Activated CD8-positive, alpha-beta memory T cell treated with anti-CD3 and anti-CD28 coated beads, Interleukin-2, amount 50 U/mL, for 48 hours (primary cell): ENCODE measurements at regions not wholly inside any gene's neighbourhood (a gene's known extent, or its start where the extent isn't known, plus 50 kb on each side); places are given as distances from the start of the nearest gene placed in this dataset.

Experiments used
- DNase-seq: peaks from one replicate; pipeline ENCODE4 v3.0.0-alpha.2; 2020

DNA sequence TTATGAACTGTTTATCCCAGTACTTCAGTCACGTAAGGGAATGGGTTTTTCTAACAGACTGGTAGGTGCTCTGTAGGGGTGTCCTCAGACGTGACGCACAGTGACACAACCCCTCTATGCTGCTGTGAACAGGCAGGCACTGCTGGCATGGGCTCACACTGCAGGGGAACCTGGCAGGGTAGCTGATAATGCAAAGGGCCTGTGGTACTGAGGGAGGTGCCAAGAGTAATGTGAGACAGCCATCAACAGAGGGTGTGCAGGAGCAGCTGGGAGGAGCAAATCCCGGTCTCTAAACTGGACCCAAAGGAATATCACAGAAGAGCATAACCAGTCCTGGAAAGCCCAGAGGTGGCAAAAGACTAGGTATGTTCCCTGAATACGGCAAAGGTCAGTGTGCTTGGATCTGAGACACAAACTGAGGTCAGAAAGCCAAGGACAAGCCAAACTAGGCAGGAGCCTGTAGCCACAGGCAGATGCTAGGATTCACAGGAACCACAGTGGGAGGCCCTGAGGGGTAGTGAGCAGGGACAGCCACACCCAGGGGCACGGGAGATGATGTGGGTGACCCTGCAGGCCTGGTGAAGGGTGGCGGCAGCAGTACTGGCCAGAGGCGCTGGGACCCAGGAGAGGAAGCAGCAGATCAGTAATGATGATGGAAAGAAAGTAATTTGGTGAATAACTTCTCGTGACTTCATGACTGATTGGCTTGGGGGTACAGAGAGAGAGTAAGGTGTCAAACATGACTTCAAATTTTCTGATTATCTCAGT, 248.1 kb upstream of the CHRNA7 start:
- DNase-seq = no peak

DNA sequence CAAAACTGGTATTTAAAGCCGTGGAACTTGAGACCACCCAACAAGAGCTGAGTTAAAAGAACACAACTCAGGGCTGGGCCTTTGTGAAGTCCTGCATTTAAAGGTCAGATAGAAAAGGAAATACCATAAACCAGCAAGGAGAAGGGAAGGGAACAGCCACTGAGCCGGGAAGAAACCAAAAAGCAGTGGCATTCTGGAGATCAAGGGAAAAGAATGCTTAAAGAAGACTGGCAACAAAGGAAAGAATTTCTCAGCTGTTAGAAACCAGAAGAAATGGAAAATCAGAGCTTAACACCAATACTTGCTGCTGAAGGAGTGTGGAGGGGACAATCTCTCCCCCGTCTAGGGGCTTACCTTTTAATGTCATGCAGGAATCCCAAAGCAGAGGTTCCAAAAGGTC, 247.4 kb upstream of the CHRNA7 start:
- DNase-seq = no peak

DNA sequence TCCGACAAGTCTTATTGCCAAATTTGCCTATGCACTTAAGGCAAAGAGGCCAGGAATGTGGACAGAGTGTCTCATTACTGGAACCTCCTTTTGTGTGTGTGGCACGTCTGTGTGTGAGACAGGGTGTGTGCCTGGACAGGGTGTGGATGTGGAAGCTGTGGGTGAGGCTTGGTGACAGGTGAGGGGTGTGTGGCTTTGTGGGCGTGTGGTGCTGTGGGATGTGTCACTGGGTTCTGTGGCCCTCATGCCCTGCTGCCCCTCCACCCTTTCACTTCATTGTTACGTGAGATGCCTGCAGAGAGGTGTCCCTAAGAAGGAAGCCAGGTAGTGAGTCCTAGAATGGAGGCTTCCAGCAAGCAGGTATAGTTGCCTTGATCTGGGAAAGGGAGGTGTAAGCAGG, 244.0 kb upstream of the CHRNA7 start:
- no peak for DNase-seq

DNA sequence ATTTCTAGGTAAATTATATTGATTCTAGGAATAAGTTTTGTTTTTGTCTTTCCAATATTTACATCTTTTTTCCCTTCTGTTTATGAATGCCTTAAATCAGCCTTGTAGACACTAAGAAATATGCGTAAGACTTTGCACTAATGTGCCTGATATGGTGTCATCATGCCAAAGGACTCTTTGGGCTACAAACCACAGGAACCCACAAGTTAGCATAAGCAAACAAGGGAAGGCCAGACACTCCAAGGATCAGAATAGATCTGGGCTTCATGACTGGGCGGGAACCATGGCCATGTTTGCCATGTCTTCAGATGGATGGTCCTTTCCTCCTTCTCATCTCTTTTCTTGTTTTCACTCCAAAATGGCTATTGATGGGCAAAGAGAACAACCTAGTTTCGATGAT, 242.2 kb upstream of the CHRNA7 start:
- no peak for DNase-seq

DNA sequence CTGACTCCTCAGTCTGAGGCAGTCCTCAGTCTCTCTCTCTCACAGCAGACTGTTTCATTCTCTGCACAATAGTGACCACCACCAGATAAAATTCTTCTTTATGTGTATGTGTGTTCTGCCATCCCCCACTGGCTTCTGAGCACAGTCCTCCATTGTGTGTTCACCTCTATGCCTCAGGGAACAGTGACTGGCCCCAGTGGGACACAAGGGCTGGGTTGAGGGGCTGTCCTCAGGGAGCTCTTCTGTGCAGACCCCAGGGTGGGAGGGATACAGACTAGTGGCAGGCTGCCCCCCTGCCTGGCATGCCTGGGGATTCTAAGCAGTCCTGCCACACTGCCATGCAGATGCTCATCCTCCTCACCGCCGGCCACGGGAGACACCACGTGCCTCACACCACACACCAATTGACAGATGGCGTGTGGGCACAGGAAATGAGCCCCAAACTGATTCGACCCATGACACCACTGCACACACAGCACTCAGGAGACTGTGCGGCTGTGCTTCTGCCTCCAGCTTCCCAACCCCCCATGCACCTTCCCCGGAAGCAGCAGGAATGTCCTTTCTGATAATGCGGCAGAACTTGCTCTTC, 237.6 kb upstream of the CHRNA7 start:
- DNase-seq = peak; percentile 28

DNA sequence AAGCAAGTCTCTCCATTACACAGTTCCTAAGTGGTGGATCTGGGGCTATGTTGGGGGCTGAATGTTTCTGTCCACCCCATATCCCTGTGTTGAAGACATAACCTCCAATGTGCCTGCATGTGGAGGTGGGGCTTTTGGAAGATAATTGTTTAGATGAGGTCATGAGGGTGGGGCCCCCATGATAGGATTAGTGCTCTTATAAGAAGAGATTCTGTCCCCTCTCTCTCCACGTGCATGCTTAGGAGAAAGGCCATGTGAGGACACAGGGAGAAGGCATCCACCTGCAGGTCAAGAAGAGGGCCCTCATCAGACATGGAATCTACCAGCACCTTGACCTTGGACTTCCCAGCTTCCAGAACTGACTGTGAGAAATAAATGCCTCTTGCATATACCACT, 231.0 kb upstream of the CHRNA7 start:
- no peak for DNase-seq

DNA sequence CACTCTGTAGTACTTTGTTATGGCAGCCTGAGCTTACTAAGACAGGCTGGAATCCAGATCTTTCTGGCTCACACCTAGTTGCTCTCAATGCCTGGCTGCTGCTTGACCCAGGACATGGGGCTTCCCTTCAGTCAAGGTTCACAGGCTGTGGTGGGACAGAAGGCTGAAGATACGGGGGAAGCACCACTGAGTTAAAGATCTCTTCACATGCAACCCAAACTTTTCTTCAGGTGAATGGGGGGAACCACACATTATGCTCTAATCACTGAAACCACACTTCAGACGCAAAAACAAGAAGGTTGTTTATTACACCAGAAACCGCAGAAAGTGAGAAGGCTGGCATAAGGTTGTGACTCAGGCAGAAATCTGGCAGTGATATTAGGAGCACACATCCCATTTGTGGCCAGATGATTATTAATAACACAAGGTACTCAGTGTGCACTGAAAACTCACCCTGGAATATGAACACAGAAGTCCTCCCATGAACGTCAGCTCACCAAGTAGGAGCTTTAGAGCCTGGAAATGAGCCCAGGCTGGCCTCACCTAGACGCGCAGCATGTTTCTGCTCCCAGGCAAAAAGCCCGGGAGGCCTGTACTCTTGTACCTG, 230.5 kb upstream of the CHRNA7 start:
- peak; percentile 8 for DNase-seq

DNA sequence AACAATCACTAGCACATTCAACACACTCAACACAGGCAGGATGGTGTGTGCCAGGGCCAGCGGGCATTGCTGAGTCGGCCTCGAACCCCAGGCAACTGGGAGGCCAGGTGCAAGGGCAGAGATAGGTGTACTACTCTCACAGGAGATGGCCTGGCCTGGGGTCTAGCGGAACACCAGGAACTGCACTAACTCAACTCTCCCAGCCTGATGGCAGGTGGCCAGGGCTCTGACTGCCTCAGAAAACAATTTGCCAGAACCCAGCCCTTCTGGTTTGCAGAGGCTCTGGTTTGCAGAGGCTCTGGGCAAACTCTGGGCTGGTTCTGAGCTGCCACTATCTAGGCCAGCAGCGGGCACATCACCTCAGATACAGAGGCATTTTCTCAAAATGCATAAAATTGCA, 229.2 kb upstream of the CHRNA7 start:
- DNase-seq = peak; percentile 33

DNA sequence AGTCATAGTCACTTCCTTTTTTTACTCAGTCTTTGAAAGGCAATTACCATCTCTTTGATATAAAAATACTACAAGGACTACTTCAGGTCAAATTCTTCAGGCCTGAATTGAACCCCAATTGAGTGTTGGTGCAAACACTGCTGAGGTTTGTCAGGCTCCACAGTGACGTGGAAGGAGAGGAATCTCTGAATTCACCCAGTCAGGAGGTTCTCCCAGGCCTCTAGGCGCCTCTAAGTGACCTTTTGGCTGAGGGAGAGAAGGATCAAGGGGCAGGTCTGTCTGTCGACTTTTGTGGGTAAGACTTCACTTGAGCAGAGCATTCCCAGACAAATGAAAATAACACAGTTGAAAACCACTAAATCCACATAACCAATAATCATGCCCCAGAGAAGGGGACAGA, 227.6 kb upstream of the CHRNA7 start:
- DNase-seq = peak; percentile 7

DNA sequence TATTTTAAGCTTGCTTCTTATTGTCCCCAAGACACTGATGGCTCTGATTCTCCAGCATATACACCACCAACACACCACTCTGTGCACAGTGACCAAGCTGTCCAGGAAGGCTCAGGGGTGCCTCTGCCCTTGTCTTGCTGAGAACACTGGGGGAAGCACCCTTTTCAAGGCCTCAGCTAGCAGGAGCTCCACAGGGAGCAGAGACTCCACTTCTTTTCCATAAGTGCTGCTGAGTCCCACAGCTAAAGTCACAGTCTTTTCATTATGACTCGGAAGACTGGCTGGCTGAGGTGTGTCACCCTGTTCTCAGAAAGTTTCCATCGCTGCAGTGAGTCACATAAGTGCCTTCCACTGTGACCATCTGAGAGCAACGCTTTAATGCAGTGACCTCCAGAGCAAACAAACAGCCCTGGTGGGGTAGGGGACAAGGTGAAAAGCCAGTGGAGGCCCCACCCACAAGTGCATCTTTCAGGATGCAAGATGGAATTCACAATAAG, 226.9 kb upstream of the CHRNA7 start:
- no peak for DNase-seq

DNA sequence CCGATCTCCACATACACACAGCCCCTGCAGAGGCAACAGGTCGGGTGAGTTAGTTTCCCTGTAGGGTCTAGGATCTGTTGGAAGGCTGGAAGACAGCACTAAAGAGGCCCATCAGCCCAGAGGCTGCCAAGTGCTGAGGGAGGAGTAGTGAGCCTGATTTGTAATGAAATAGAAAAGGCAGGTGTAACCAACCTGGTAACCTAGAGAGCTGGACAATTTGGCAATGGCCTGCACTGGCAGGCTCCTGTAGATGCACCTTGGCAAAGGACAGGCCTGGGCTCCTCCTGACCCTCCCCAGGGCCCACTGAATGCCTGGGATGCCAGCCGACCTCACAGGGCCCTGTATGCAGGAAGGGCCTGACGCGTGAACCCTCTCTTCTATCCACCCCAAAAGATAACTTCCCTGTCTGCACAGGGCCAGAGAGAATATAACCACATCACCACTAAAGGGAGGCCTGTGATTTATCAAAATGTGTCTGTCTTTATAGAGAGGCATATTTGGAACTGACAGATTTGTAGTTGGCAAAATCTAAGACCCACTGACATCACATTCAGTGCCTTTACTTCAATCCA, 225.1 kb upstream of the CHRNA7 start:
- DNase-seq = no peak

DNA sequence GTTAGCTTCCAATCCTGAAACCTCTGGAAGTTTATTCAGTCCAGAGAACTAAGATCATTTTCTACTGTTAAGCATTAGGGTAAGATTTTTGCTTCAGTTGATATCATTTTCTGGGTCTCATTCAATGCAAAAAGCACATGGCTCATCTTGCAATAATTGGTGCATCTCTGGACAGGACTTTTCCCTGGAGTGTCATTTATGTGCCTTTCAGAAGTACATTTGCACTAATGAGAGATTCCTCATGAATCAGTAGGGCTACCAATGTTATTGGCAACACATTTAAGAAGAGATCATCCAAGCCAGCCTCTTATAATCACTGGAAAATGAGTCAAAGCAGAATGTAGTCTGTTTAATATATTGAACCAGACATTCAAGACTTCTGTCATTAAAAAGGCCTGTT, 224.2 kb upstream of the CHRNA7 start:
- DNase-seq = no peak

DNA sequence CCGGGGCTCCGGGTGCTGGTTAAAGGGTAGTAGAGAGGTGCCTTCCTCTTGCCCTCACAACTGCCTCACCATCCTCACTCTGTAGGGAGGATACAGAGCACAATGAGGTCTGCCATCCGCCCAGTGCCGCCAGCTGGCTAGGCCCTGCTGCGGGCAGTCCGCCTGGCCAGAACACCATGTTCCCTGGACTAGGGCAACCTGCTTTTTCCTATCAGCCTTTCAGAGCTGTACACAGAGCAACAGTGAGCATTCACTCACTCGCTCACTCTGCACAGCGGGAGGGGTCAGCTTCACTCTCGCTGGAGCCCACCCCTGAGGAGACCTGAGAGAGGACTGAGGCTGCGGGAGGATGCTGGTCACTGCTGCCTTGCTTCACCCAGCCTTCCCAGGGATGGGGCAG, 218.7 kb upstream of the CHRNA7 start:
- no peak for DNase-seq

DNA sequence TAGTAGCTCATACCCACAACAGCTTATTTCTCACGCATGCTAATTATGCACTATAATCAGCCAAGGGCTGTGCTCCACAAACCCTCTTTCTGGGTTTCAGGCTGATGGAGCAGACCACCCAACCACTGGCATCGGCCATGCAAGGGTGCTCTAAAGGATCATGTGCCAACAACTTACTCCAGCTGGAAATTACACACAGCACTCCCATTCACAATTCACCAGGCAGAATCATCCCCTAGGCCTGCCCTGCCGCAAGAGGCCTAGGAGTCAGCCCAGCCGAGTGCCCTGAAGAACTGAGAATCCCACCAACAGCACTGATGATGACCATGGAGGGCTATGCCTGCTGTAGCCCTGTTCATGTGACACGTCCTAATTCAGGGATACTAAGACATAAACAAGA, 216.2 kb upstream of the CHRNA7 start:
- no peak for DNase-seq

DNA sequence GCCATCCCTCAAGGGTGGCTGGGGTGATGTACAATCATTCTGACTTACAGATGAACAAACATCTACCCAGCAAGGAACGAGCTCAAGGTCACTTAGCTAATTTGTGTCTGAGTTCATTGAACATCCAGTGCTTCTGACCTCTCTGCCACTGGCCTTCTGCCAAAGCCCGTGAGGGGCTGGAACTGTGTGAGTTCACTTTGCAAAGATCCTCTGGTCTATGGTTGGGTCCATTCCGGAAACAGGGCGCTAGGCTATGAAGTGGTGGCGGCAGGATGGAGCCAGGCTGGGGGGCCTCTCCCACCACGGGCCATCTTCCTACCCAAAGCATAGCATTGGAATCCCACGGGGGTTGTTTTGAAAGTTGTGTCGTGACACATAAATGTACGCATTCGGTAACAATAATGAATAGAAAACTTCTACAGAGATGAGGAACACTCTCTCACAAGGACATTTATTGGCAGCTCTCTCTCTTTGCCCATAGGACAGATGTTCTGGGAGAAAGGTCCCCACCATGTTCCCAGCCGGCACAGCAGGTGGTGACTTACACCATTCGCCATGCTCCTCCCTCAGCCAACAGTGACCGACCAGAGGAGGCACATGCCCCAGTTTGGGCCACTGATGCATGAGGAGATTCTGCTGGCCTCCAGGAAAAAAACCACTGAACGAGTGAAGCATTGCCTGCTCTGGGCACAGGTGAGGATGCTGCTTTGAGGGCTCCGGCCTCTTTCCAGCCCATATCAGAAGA, 214.7 kb upstream of the CHRNA7 start:
- no peak for DNase-seq

DNA sequence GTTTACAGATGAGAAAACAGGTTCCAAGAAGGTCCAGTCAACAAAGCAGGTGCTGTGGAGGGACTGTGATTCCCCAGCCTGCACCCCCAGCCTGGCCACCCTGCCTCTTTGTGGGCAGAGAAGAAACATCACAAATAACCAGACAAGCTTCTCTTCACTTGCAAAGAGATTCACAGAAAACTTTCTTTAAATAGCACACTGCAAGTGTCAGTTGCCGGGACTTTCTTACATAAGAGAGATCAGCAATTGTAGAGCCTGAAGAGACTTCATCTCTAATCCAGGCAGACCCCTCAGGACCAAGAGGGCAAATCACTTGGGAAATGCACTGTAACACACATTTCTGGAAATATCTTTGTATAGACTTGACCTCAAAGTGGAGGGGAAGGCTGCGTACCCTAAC, 207.9 kb upstream of the CHRNA7 start:
- no peak for DNase-seq

DNA sequence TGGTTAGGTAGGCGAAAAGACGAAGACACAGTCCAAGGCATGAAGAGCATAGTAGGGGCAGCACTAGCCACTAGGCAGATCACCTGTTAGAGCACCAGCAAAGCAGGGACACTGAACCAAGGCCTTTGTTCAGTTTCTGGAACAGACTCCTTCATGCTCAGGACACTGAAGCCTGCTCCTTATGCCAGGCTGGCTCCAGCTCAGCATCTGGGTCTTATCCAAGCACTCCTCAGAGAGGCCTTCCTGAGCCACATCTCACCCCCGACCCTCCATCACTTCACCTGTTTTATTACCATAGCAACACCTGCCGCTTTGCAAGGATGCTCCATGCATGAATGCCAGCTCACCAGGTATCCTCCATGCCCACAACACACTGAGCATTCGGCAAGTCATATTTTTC, 206.3 kb upstream of the CHRNA7 start:
- DNase-seq = peak; percentile 38

DNA sequence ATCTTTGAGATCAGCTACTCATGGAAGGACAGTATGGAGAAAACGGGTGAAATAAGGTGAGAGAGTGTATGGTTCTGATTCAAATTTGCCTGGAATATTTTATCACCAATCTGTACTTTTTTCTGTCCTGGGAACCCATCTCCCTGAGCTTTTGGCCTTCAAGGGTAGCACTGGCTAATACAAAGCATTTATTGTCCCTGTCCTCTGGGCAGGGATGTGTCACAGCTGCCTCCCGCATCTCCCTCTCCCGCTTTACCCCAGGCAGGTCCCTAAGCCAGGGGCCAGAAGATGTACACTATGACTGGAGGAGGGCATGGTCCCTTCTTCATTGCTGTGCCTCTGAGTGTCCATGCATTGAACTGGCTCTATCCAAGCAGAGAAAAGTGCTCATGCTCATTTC, 201.7 kb upstream of the CHRNA7 start:
- DNase-seq = no peak

DNA sequence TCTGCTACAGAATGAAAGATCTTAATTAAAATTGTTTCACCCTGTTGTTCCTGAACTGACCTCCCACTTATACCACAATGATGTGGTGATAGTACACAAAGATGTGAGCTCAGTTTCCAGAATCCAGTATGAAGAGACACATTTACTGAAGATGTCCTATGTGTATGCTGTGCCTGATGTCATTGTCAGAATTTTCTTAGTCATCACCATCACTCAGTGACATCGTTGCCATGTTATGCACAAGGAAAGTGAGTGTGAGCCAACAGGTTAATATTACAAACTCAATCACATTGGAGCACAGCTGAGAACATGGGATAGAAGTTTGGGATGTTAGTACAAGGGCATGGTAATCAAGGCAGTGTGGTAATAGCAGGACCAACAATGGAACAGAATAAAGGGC, 199.7 kb upstream of the CHRNA7 start:
- DNase-seq = no peak

DNA sequence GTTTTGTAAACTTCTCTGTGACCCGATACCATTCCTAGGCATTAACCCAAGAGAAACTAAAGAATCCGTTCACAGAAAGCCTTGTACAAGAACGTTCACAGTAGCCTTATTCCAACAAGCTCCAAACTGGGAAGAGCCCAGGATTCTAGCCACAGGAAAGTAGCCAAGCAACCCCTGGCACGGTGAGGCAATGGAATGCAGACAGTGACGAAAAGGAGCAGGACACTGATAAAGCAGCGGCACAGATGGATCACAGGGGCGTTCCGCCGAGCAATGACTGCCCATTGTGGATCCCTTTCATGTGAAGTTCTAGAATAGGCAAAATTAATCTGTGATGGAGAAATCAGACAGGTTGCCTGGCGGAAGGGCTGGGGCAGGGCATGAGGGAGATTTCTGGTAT, 198.7 kb upstream of the CHRNA7 start:
- DNase-seq = no peak

DNA sequence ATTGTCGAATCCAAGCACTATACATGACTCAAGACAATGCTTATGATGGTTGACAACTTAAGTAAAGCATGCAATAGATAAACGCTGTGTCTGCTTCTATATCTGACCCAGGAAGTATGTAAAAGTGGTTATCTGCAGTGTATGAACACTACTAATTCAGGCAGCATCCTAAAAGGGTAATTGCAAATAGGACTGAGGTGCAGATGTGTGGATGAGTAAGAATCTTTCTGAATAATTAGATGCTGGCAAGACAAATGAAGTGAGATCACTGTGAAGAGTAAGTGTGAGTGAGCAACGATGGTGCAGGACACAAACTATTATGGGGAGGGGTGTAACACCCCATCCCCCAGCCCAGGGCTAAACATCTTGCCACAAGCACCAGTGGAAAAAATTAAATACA, 195.7 kb upstream of the CHRNA7 start:
- no peak for DNase-seq

DNA sequence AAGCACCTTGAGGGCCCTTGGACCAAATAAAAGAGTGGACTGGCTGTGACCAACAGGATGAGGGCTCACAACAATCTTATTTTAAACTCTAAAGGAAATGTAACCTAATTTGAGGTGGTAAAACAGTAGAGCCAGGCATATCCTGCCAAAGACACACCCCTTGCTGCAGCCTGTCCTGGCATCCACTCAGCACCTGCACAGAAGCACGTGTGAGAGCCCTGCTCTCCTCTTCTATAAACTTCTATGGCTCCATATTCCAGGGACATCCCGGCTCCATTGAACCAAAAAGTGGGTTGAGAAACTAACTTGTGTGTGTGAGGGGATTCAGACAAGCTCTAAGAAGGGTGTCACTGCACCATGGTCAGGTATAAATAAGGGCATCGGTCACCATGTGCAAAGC, 190.9 kb upstream of the CHRNA7 start:
- no peak for DNase-seq

DNA sequence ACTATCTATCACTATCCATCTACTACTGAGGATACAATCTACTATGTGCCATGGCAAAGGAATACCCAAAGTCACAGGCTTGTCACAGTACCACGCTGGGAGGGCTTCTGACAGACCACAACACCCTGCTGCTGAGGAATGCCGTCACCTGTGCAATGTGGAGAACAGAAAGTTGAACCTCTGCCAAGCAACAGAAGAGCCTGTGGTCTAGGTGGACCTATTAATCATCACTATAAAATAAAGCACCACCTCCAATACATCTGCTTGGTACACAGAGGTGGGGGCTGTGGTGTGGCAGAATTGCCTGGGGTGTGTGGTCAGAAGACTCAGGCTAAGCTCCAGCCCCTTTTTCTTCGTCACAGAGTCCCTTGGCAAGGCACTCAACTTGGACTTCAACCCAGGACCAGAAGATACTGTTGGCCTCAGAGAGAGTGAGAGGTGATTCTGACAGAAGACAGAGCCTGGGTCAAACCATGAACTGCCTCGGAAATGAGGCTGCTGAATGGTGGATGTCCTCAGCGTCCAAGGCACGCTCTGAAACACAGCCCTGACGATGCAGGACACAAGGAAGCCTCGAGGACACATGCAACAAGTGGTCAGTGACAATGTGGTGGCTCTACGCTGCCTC, 189.4 kb upstream of the CHRNA7 start:
- DNase-seq = no peak
